ENCODE measurements at regions not wholly inside any gene's neighbourhood (a gene's known extent, or its start where the extent isn't known, plus 50 kb on each side); places are given as distances from the start of the nearest gene placed in this dataset.
"Not testable (repeated sequence)": the region's sequence is repeated elsewhere in the genome, so short reads cannot be mapped to it uniquely, and the experiment has no call there.

DNA sequence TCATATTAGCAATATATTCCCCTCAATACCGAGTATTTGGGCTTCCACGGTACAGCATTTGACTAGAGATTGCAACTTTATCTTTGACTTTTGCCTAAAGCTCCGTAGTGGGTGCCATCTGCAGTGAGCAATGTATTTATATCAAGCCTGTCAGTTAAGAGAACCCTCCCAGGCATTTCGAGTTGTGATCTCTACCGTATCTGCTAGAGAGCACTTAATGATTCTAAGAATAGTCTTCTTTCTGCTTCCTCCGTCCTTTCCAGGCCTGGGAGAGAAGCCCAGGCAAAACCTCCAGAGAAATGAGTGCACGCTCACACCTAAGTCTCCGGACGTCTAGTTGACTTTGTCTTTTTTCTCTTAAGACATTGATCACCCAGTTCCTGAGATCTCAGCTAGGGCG is 210.6 kb downstream of the KLF6 start:
- DNase-seq (ENCODE audit: low read depth) = no peak

GRCh38 chr10:3573498-3573897 is 211.5 kb downstream of the KLF6 start:
- DNase-seq (ENCODE audit: low read depth) = no peak

- no peak for DNase-seq (ENCODE audit: low read depth)
Measured at GRCh38 chr10:3571310-3571825, 213.6 kb downstream of the KLF6 start.

DNA sequence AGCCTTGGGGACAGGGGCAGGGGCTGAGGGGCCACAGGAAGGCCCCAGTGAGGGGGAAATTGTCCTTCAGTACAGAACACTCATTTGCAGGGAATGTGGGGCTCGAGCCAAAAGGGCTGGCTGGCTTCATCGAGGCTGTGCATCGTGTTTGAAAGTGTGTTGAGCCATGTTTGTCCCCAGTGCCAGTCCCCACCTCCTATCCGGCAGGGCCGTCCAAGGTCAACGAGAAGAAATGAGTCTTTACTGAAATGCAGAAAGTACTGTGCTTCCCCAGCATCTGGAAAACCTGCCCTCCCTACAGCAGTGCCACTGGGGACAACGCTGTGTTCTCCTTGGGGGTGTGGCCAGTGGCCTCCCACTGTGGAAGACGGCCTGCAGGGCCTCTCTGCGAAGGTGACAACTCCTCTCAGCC is 214.1 kb downstream of the KLF6 start:
- no peak for DNase-seq (ENCODE audit: low read depth)

- DNase-seq (ENCODE audit: low read depth) = no peak
Measured at GRCh38 chr10:3570131-3570729, 214.8 kb downstream of the KLF6 start.

DNA sequence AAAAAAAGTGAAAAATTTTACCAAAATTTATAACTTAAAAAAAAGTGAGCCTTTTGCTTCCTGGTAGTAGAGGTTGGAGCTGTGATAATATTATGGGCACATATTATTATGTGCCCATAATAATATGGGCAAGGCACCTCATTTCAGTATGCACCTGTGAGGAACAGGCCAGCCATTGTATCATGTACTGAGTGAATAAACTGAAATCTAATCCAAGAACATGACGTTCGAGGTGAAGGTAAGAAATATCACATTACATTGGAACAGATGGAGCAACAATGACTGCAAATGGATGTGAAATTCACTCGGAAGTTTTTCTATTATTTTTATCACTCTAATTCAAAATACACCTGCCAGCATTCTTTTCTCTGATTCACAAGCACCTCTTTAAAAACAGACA is 216.0 kb downstream of the KLF6 start:
- no peak for DNase-seq (ENCODE audit: low read depth)

DNA sequence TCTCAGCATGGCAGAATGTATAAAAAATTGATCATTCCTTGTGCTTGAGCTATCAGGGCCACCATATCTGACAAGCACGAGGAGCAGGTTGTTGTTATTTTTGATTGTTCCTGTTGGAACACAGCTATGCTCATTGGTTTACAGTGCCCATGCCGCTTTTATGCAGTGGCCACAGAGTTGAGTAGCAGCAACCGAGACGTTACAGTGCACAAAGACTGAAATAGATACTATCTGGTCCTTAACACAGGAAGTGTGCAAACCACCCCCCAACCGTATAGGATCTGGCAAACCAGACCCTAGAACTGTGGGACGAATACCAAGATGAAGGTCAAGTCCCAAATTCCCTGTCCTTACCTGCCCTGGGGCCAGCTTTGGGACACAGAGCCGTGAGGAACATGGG is 216.6 kb downstream of the KLF6 start:
- no peak for DNase-seq (ENCODE audit: low read depth)

- no peak for DNase-seq (ENCODE audit: low read depth)
Measured at GRCh38 chr10:3567291-3567963, 217.6 kb downstream of the KLF6 start.

- no peak for DNase-seq (ENCODE audit: low read depth)
Measured at GRCh38 chr10:3566627-3567026, 218.4 kb downstream of the KLF6 start.

GRCh38 chr10:3564346-3565002 is 220.5 kb downstream of the KLF6 start:
- DNase-seq (ENCODE audit: low read depth) = no peak

- no peak for DNase-seq (ENCODE audit: low read depth)
Measured at GRCh38 chr10:3563298-3563697, 221.7 kb downstream of the KLF6 start.

DNA sequence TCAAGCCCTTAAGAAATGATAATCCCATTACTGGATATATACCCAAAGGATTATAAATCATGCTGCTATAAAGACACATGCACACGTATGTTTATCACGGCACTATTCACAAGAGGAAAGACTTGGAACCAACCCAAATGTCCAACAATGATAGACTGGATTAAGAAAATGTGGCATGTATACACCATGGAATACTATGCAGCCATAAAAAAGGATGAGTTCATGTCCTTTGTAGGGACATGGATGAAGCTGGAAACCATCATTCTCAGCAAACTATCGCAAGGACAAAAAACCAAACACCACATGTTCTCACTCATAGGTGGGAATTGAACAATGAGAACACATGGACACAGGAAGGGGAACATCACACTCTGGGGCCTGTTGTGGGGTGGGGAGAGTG is 224.4 kb downstream of the KLF6 start:
- not testable (repeated sequence) for DNase-seq (ENCODE audit: low read depth)

GRCh38 chr10:3559527-3559926 is 225.5 kb downstream of the KLF6 start:
- no peak for DNase-seq (ENCODE audit: low read depth)

GRCh38 chr10:3559011-3559410 is 226.0 kb downstream of the KLF6 start:
- DNase-seq (ENCODE audit: low read depth) = no peak

DNA sequence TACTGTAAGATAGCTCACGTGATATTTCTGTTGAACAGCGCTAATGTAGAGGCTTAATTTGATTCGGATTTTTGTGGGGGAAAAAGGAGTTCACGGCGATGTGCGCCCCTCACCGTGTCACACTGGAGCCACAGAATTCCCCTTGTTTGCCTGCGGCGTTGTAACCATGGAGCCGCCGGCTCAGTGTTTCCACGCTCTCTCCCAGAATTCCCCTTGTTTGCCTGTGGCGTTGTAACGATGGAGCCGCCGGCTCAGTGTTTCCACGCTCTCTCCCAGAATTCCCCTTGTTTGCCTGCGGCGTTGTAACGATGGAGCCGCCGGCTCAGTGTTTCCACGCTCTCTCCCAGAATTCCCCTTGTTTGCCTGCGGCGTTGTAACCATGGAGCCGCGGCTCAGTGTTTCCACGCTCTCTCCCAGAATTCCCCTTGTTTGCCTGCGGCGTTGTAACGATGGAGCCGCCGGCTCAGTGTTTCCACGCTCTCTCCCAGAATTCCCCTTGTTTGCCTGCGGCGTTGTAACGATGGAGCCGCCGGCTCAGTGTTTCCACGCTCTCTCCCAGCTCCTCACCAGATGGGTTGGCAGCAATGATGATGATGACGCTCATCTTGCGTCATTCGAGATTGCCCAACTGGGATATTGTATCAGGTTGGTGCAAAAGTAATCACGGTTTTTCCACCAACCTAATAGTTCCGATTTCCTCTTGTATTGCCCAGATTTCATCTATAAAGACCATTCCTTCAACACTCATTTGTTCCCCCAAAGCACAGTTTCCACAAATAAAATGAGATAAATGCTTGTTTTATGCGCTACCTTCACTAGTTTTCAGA is 228.6 kb downstream of the KLF6 start:
- not testable (repeated sequence) for DNase-seq (ENCODE audit: low read depth)

GRCh38 chr10:3554121-3554522 is 230.9 kb downstream of the KLF6 start:
- DNase-seq (ENCODE audit: low read depth) = no peak

DNA sequence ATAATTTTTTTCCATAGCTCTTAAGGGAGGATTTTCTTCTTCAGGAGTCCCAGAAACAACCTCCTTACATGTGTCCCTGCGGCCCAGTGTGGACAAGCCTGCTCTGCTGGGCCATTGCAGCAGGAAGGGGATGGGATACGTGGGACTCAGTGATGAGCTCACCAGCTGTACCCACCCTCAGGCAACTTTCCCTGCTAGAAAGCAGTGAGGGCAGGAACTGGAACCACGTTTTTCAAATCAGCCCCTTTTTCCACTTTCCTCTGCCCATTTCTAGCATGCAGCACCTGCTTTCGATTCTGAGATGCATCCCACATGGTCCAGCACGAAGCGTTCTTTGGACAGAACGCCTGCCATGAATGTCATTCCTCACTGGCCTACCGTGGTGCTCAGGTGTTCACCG is 232.7 kb downstream of the KLF6 start:
- DNase-seq (ENCODE audit: low read depth) = no peak

DNA sequence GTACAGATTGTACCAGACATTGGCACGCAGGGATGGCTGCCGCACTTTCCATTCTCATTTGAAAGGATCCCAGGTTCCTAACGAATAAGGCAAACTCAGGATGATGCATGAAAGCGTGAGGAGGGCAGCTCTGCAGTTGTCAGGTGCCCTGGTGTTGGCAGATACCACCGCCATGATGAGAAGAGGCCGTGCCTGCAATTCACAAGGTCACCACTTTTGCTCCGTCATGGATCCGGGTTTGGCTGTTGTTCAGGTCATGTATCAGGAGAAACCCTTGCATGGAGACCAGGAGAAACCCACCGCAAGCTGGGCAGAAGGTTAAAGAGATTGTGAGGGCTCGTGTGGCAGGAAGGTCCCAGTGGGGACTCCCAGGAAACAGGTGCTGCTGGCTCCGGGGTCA is 233.2 kb downstream of the KLF6 start:
- DNase-seq (ENCODE audit: low read depth) = no peak

DNA sequence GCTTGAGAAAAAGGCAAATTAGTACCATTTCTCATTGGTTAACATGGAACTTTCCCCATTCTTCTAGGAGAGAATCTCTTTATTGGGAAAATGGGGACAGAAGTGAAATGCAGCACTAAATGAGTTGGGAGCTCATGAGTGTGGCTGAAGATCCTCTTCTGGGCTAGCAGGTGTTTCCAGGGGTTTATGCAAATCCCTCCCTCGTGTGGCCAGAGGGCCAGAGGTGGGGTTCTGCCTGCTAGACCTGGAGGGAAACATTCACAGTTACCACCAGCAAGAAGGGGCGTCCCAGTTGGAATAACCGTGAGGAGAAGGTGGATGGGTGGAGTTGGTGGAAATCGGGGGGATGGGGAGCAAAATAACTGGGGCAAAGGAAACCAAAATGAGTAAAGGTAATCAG is 235.9 kb downstream of the KLF6 start:
- no peak for DNase-seq (ENCODE audit: low read depth)

DNA sequence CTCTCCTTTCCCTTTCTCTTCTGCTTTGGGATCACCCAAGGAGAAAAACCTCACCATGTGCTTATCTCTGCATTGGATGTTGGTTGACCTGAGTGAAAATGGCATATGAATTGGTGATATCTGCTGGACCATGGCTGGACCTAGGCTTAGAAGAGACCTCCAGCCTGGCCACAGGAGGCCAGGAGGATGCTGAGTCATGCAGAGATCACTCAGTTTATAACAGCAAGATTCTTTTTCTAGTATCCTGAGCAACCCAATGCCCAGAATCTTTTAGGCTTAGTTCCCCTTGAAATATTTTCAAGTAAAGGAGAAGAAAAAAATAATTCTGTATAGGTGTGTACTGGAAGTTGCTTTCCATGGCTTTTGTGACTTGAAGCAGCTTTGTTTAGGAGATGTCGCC is 236.3 kb downstream of the KLF6 start:
- DNase-seq (ENCODE audit: low read depth) = no peak

DNA sequence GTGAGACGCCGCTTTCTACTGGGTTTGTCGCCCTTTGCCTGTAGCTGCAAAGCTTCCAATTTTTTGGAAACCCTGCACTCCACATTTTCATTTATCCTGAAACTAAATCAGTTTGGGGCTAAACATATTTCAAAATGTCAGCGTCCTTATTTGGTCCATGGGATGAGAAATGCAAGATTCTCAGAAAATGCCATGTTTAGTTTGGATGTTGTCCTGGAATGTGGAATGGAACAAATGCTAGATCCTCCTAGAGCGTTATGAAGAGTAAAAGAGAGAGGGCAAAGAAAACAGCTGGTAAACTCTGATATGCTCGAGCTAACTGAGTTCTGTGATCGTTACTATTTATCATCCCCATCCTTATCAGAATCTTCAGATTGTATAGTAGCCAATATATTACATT is 236.9 kb downstream of the KLF6 start:
- no peak for DNase-seq (ENCODE audit: low read depth)

GRCh38 chr10:3544561-3544960 is 240.4 kb downstream of the KLF6 start:
- no peak for DNase-seq (ENCODE audit: low read depth)

Data from forelimb muscle (tissue), 1 donor.